22Rv1 (cell line): ENCODE measurements at regions not wholly inside any gene's neighbourhood (a gene's known extent, or its start where the extent isn't known, plus 50 kb on each side); places are given as distances from the start of the nearest gene placed in this dataset.

ENCODE experiments used
- ZFX ChIP-seq: fragments of 450-650 bp; IDR thresholded peaks from 2 replicates; pipeline ENCODE4 v1.6.1; 2017; ENCODE audit warnings: antibody characterized with exemption, borderline replicate concordance
- TF ChIP-seq, protein P1 (sequence below): fragments of 450-650 bp; IDR thresholded peaks from 2 replicates; pipeline ENCODE4 v1.5.1; 2017; ENCODE audit warnings: mild to moderate bottlenecking

DNA sequence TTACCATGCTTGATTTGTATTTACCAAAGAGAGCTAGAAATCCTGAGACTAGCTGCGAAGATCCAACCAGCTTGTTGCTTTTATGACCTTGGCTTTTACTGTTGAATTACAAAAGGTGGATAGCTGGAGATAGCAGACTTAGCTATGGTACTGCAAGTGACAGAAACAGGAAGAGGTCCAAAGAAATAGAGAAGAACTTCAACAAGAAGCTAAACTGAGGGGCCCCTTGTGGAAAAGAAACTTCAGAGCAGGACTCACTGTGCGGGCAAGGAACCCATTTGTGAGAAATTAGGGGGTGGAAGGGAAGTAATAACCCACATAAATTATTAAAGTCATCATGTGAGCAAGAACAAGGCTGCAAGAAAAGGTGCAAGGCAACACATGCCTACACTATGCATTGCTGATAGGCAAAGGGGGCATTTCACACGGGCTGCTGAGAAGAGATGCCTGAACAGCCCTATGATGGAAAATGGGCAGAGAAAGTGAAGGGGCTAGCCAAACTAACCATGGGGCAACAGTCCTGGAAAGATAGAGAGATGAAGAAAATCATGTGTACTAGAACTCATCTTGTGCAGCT is 116.6 kb upstream of the PRDX6 start:
- TF ChIP-seq, protein P1, sequence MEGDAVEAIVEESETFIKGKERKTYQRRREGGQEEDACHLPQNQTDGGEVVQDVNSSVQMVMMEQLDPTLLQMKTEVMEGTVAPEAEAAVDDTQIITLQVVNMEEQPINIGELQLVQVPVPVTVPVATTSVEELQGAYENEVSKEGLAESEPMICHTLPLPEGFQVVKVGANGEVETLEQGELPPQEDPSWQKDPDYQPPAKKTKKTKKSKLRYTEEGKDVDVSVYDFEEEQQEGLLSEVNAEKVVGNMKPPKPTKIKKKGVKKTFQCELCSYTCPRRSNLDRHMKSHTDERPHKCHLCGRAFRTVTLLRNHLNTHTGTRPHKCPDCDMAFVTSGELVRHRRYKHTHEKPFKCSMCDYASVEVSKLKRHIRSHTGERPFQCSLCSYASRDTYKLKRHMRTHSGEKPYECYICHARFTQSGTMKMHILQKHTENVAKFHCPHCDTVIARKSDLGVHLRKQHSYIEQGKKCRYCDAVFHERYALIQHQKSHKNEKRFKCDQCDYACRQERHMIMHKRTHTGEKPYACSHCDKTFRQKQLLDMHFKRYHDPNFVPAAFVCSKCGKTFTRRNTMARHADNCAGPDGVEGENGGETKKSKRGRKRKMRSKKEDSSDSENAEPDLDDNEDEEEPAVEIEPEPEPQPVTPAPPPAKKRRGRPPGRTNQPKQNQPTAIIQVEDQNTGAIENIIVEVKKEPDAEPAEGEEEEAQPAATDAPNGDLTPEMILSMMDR = no peak
- no peak for TF ChIP-seq ZFX
